Left ventricle myocardium superior (tissue), 1 donor: ENCODE measurements at regions not wholly inside any gene's neighbourhood (a gene's known extent, or its start where the extent isn't known, plus 50 kb on each side); places are given as distances from the start of the nearest gene placed in this dataset.

ENCODE experiments used
- ATAC-seq: fragments of 200-7000 bp; cut with Tn5 transposase; one replicate; pipeline ENCODE4 v1.9.1; 2020; ENCODE audit warnings: mild to moderate bottlenecking, moderate library complexity
- DNase-seq: peaks from one replicate; pipeline ENCODE4 v3.0.0-alpha.2; 2020
- intact Hi-C: fragments of 100-400 bp; cut with micrococcal nuclease; formaldehyde crosslinking; loops from one replicate; pipeline ENCODE4 v1.11.0; 2022
- donor health status: DM: no; HTN: yes; CAD: no; lungs with severe emphysema.

DNA sequence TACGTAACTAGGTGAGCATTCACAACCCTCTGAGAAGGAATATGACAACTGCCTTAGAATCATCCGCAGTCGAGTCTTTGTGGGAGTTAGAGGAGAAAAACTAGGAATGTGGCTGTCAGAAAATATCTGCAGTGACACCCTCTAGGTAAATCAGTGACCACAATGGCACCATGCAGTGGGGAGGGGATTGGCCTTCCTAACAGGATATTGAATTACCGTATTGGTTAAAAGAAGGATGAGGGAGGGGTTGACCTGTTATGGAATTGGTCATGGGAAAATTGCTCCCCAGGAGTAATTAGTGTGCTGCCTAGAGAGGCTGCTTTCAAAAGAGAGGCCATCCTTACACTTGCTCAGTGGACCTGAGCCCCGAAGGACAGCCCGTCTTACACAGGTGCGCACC is 205.6 kb upstream of the SOX1 start:
- intact Hi-C loops: no loop called here
- DNase-seq (no peak), ATAC-seq (no peak)

DNA sequence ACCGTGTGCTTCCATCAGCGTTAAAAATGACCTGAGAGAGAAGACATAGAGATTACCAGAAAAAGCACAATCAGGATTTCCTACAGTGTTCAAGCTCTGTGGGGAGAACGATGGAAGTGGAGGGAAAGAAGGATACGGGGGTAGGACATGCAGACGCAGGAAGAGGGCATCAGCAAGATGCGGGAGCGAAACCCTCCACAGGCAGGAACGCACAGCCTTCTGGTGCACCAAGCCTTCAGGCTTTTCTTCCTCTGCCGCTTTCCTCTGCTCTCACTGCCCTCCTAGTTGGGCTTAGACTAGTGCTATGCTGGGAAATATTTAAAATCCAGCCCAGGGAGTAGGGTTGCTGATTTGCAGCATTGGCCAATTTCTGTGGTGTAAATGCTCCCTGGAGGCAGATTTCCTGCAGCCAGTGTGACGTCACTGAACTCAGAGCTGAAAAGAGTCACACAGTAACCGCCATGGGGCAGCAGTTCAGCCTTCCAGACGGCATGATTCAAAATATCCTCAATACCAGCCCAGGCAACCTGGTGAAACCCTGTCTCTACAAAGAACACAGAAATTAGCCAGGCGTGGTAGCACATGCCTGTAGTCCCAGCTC is 205.1 kb upstream of the SOX1 start:
- intact Hi-C loops: no loop called here
- no peak for DNase-seq
- ATAC-seq: no peak

DNA sequence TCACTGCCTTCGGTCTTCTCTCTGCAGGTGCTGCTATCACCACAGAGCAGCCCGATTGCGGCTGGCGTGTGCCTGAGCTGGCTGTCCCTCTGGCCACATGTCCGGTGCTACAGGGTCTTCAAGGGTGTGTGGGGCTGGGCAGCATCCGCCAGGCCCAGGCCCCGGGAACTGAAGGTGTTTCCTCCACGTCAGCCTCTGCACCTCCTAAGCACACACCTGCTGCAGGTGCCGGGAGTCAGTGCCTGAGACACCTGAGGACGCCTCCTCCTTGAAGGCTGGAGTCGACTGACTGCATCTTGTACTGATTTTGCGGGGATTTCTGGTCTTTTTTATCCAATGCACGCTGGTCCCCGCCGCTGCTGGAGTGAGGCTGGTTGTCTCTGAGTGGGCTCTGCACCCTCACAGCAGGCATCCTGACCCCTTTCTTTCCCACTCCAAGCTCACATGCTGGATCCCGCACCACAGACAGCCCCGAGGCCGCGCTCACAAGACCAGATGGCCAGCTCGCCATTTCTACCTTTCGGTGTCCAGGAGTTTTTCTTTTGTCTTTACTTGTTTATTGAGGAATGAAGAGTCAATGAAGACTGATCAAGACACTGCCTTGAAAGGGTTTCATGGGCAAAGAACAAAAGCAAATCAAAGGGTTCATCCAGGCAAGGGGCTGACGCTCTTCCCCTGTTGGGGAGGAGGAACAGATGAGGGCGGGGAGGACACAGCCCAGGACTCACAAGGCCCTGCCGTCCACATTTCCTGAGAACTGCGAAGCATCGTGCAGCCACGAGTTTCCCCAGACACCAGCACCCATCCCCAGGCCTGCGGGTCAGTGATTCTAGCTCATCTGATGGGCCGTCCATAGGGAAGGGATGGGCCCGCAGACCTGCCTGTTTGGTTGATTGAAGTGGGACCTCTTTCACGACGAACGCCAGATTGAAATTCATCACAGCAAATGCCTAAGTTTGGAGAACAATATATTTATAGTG is 203.8 kb upstream of the SOX1 start:
- no peak for ATAC-seq
- intact Hi-C loops: no loop called here
- DNase-seq: no peak

DNA sequence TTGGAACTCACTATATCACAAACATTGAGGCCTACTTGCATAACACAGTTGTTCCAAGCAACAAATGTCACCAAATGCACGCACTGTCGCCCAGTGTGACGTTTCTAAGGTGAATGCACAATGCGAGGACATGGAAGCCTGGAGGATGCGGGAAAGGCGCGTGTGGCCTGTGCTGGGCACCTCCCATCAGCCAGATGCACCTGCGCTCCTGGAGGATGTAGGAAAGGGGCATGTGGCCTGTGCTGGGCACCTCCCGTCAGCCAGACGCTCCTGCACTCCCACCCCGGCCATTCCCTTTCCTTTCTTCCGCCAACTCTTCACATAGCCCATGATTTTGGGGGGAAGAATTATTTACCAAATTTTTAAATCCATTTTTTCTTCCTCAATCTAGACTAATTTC is 202.4 kb upstream of the SOX1 start:
- ATAC-seq (no peak), DNase-seq (no peak)
- intact Hi-C loops: no loop called here

DNA sequence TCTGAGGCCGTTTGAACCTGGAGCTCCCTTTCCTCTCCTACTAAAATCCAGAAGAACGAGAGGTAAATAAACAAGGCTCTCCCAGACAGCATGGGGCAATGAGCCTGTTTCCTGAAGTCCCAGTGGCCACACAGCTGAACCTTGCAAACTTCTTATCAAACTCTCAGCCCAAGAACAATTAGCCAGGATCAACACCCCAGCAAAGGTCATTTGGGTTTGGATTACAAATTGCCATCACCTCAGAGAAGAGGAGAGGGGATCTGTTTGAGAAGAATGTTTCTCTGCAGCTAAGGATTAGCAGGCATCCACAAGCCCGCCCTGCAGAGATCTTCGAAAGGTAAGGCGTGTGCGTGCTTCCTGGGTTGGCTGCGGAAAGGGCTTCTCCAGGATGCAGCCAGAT is 201.9 kb upstream of the SOX1 start:
- DNase-seq (no peak), ATAC-seq (no peak)
- intact Hi-C loops: no loop called here

DNA sequence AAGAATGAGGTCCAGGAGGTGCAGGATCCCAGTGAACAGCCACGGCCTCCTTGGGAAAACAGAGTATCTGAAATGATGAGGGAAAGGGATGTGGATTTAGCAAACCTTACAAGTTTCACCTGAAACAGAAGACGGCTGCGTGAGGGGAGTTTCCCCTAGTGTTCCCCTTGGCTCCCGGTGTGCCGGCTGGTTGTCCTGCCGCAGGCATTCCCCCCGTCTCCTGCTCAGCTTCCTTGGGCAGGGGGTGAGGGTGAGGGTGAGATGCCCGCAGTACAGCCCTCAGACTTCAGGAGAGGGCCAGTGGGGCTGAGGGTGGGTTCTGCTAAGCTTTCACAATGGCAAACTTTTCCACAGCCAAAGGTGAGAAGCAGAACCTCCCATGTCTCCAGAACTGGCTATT is 201.1 kb upstream of the SOX1 start:
- DNase-seq (no peak), ATAC-seq (no peak)
- intact Hi-C loops: no loop called here

DNA sequence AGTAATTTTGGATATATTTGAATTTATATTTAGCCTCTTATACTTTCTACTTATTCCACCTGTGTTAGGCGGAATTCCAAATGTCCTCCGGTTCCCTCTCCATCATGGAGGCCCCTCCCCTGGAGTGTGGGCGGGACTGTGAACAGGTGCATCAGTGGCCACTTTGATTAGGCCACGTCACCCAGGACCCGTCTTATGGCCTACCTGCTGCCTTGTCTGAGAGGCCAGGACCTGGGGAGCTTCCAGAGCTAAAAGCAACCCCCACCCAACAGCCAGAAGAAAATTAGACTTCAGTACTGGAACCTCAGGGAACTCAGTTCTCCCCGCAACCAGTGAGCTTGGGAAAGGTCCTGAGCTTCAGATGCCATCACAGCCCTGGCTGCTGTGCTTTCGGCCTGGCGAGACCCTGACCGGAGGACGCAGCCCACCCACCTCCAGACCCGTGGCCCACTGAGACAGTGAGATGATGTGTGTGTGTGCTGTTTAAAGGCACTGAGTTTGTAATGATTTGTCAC is 200.2 kb upstream of the SOX1 start:
- ATAC-seq (no peak), DNase-seq (no peak)
- intact Hi-C loops: no loop called here

DNA sequence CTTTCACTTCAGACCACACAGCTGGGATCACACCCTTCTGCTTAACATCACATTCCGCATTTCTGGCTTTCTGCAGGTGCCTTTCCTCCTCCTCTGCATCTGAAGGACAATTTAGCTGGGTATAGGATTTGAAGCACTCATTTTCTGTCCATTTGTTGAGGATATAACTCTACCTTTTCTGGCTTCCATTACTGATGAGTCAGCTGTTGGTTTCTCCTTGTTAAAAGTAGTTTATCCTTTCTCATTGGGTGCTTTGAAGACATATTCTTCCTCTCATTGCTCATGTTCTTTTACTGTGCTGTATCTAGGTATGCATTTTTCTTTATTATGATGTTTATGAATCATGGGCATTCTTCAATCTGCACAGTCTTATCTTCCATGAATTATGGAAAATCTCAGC is 199.3 kb upstream of the SOX1 start:
- intact Hi-C loops: no loop called here
- DNase-seq: no peak
- no peak for ATAC-seq

DNA sequence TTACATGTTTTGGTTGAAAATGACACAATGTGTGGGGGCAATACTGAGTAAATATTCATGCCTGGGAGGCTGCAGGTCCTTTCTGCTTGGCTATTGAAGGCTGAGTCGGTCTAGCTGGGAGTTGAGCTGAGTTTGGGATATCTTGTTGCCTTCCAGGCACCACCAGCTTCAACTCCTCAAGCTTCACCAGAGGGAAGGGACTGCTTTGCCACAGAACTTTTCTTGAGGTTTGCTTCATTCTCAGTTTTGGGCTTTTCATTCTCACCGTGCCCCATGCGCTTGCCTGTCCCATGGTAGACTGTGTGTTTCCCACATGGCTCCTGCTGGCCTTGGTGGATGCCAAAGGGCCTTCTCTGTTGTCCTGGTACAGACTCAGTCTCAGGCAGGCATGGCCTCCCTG is 198.2 kb upstream of the SOX1 start:
- ATAC-seq (no peak), DNase-seq (no peak)
- intact Hi-C loops: no loop called here

DNA sequence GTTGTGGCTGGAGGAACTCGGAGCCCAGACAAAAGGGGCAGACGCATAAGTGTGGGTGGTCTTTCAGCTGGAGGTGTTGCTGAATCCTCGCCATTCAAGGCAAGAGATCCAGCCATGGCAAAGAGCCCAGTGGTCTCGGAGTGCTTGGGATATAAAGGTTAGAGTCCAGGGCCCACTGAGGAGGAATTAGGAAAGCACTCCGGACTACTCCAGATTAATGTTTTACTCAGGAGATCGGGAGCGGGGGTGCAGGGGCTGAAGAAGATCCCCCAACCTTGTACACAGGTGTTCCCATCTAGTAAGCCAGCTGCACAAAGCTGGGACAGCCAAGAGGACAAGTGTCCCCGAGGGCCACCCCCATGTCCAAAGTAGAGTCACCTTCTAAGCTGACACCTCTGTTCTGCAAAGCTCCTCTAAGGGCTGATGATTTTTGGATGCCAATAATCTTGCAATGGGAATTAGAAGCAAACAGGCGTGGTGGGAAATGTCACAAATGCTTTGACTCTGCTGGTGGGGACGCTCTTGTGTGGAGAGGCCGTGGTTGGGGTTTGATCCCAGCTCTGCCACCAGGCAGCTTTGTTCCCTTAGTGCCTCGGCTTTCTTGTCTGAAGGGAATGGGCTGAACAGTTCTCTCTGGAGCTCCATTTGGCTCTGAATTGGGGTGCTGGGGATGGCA is 194.3 kb upstream of the SOX1 start:
- DNase-seq: no peak
- ATAC-seq: no peak
- intact Hi-C loops: no loop called here

DNA sequence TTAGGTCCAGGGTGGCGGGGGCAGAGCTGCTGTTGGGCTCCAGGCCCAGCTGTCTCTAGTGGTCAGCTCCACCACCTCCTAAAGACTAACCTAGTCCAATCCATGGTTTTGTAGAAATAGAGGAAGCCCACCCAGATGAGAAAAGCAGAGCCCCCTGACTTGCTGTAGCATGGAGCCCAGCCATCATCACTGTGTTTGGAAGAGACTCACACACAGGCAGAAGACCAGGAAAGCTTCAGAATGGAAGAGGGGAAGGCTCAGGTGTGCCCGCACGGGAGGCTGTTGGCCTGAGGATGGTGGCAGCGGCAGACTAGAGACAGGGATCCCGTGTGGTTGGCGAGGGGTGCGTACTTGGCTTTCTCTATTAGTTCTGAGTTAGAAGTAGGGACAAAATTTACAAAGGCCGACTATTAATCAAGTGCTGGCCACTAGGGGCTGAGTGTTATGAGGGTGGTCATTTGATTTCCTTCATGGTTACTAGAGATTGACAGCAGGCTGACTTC is 193.2 kb upstream of the SOX1 start:
- ATAC-seq (no peak), DNase-seq (no peak)
- intact Hi-C loops: no loop called here

DNA sequence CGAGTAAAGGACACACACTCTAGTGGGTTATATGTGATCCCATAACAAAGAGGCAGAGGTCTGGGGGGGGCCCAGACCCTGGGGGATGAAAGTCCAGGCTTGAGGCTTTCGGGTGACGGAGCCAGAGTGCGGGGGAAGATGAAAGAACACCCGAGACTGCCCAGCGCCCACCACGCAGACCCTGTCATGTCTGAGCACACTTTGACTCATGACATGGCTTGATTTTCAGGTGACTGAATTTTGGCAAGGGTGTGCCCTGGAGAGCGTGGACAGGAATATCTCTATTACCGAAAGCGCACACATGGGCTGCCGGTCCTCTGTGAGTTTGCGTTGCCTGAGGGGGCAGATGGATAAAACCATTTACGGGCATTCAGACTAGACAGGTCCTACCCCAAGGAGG is 192.0 kb upstream of the SOX1 start:
- DNase-seq: no peak
- no peak for ATAC-seq
- intact Hi-C loops: no loop called here

DNA sequence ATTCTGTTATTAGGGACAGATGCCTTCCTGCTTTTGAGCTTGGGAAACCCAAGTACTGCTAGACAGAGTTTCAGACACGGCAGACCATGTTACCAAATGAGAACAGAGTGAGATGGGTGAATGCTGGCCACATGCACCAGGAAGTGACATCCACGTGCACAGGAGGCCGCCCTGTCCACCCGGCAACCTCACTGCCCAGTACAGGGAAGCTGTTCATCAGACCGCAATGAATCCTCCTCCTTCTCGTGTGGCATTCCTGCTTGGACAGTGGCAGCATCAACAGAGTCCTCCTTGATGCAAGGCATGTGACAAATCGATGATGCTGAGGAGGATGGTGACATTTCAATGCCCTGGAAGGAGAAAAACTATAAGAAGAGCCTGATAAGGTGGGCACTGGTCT is 191.0 kb upstream of the SOX1 start:
- DNase-seq (no peak), ATAC-seq (no peak)
- intact Hi-C loops: no loop called here

DNA sequence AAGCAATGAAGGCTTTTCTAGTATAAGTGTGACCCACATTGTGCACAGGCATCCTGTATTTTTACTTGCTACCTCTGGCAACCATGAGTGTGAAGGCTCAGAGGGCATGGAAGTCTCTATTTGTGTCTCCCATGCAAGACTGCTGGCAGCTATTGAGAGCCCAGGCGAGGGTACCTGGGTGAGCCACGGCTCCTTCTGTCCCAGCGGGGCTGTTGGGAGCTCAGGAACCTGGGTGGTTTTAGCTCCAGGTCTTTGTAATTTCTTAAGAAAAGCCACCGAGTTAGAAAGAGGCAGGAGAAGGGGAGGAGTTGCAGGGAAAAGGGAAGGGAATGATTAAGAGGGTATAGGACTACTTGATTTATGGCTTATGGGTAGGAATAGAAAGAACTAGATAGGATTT is 190.4 kb upstream of the SOX1 start:
- no peak for DNase-seq
- no peak for ATAC-seq
- intact Hi-C loops: no loop called here

DNA sequence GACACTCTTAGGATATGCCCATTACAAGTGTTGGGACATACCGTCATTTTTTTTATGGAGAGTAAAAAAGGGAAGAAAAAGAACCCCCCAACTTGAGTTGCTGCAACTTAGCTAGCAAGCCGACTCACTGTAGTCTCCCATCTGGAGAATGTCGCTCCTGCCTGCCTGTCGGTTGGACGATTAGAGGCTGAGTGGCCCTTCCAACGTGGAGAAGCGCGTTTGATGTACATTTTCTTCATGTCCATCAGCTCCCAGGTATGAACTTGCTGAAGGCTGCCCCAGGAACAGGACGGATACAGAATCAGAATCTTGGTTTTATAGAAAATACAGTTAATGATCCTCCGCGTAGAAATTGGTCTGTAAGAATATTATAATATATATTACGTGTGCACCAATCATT is 189.0 kb upstream of the SOX1 start:
- DNase-seq (no peak), ATAC-seq (no peak)
- intact Hi-C loops: no loop called here

DNA sequence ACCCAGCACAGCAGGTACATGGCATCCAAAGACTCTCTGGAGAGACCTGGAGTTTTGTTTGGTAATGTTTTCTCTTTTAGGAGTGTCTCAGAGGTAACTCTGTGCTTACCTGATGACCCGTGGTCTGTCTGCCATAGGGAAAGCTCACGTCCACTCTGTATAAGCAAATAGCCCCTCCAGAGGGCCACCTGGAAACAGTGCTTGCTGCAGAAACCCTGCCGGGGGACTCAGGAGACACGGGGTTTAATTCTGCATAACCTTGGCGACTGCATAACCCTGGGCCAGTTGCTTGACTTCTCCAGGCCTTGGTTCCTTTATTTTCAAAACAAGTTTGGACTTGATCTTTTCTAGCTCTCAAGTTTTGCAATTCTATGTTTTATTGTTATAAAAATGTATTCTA is 187.2 kb upstream of the SOX1 start:
- intact Hi-C loops: no loop called here
- DNase-seq: no peak
- ATAC-seq: no peak

DNA sequence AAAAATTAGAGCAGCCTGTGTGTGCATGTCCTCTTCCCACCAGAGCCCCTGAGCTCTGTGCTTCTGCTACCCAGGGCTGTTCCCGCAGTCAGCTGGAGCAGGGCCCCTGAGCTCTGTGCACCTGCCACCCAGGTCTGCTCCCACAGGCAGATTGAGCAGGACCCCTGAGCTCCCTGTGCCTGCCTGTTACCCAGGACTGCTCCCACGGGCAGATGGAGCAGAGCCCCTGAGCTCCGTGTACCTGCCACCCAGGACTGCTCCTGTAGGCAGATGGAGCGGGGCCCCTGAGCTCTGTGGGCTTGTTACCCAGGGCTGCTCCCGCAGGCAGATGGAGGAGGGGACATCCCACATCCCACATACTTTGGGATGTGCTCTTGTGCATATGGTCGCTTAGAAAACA is 186.8 kb upstream of the SOX1 start:
- DNase-seq (no peak), ATAC-seq (no peak)
- intact Hi-C loops: no loop called here

DNA sequence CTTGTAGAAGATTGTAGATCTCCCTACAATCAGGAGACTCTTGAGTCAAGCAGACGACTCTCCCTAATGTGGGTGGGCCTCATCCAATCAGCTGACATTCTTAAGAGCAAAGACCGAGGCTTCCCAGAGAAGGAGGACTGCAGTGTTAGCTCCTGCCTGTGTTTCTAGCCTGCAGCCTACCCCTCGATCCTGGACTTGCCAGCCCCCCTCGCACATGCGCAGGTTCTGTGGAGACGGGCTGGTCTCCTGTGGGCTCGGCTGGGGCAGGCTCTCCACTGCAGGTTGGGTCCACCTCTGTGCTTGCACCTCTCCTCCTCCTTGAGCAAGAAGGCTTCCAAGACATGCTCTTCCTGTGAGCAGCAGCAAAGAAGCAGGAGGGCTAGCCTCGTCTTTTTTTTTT is 185.2 kb upstream of the SOX1 start:
- no peak for ATAC-seq
- intact Hi-C loops: no loop called here
- no peak for DNase-seq

DNA sequence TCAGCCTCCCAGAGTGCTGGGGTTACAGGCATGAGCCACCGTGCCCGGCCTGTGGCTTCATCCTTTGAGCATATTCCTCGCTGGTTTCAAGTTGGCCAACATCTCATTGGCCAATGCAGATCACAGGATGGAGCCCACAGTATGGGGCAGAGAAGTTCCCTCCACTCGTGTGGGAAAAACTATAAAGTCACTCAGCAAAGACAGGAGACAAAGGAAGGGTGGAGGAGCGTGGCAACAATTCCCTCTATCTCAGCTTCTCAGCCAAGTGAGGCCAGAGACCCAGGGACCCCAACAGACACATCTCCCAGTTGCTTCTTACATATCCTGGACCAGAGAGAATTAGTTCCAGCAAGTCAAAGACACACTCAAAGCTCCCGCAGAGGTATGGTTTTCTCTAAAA is 184.6 kb upstream of the SOX1 start:
- intact Hi-C loops: no loop called here
- DNase-seq (no peak), ATAC-seq (no peak)
